SK-N-SH treated with all-trans-retinoic acid at 6 μM for 48 hours (cell line): ENCODE measurements at regions not wholly inside any gene's neighbourhood (a gene's known extent, or its start where the extent isn't known, plus 50 kb on each side); places are given as distances from the start of the nearest gene placed in this dataset.

ENCODE experiments used
- ATAC-seq: fragments of 200-7000 bp; cut with Tn5 transposase; 3 replicates; pipeline ENCODE4 v1.9.1; 2020; ENCODE audit warnings: mild to moderate bottlenecking, moderate library complexity
- ARNTL ChIP-seq: fragments of 450-650 bp; formaldehyde crosslinking; IDR thresholded peaks from 2 replicates; pipeline ENCODE4 v1.5.0; 2020; ENCODE audit warnings: low read depth, mild to moderate bottlenecking, moderate library complexity, borderline replicate concordance
- BACH2 ChIP-seq: fragments of 250-450 bp; sonication (Bioruptor Pico); IDR thresholded peaks from 2 replicates; pipeline ENCODE4 v1.9.0; 2021; ENCODE audit warnings: mild to moderate bottlenecking, borderline replicate concordance
- ESRRG ChIP-seq: fragments of 250-450 bp; sonication (Bioruptor Pico); IDR thresholded peaks from 2 replicates; pipeline ENCODE4 v1.6.1; 2021; ENCODE audit warnings: mild to moderate bottlenecking
- GLIS3 ChIP-seq: fragments of 250-450 bp; sonication (Bioruptor Pico); IDR thresholded peaks from 2 replicates; pipeline ENCODE4 v1.5.0; 2020; ENCODE audit warnings: mild to moderate bottlenecking, moderate library complexity
- ISL1 ChIP-seq: fragments of 250-450 bp; sonication (Bioruptor Pico); IDR thresholded peaks from 2 replicates; pipeline ENCODE4 v2.1.2; 2022; ENCODE audit warnings: mild to moderate bottlenecking, moderate library complexity
- OSR1 ChIP-seq: fragments of 250-450 bp; sonication (Bioruptor Pico); IDR thresholded peaks from 2 replicates; pipeline ENCODE4 v1.8.0; 2022; ENCODE audit warnings: moderate library complexity, mild to moderate bottlenecking, inconsistent platforms
- PPARA ChIP-seq: fragments of 250-450 bp; sonication (Bioruptor Pico); IDR thresholded peaks from 2 replicates; pipeline ENCODE4 v1.5.0; 2020; ENCODE audit warnings: mild to moderate bottlenecking, borderline replicate concordance
- RARB ChIP-seq: fragments of 250-450 bp; sonication (Bioruptor Pico); IDR thresholded peaks from 2 replicates; pipeline ENCODE4 v1.8.0; 2021; ENCODE audit warnings: mild to moderate bottlenecking, moderate library complexity
- SNAI2 ChIP-seq: fragments of 250-450 bp; sonication (Bioruptor Pico); IDR thresholded peaks from 2 replicates; pipeline ENCODE4 v1.5.0; 2020; ENCODE audit warnings: mild to moderate bottlenecking, moderate library complexity
- TCF4 ChIP-seq: fragments of 250-450 bp; sonication (Bioruptor Pico); IDR thresholded peaks from 2 replicates; pipeline ENCODE4 v1.8.0; 2021; ENCODE audit warnings: mild to moderate bottlenecking, moderate library complexity, borderline replicate concordance
- TOX ChIP-seq: fragments of 250-450 bp; sonication (Bioruptor Pico); IDR thresholded peaks from 2 replicates; pipeline ENCODE4 v1.8.0; 2021; ENCODE audit warnings: mild to moderate bottlenecking, moderate library complexity, borderline replicate concordance
- ZC3H10 ChIP-seq: fragments of 250-450 bp; sonication (Bioruptor Pico); IDR thresholded peaks from 2 replicates; pipeline ENCODE4 v1.5.1; 2021; ENCODE audit warnings: mild to moderate bottlenecking, moderate library complexity
- ZFP3 ChIP-seq: fragments of 250-450 bp; sonication (Bioruptor Pico); IDR thresholded peaks from 2 replicates; pipeline ENCODE4 v1.5.0; 2020; ENCODE audit warnings: mild to moderate bottlenecking, moderate library complexity
- ZFP30 ChIP-seq: fragments of 450-650 bp; formaldehyde crosslinking; IDR thresholded peaks from 2 replicates; pipeline ENCODE4 v1.5.0; 2022; ENCODE audit warnings: mild to moderate bottlenecking, moderate library complexity
- ZNF565 ChIP-seq: fragments of 450-650 bp; formaldehyde crosslinking; conservative IDR thresholded peaks from 2 replicates; pipeline ENCODE4 v1.5.0; 2020; ENCODE audit warnings: low read depth, mild to moderate bottlenecking, moderate library complexity
- ZNF70 ChIP-seq: fragments of 450-650 bp; formaldehyde crosslinking; IDR thresholded peaks from 2 replicates; pipeline ENCODE4 v1.5.0; 2020; ENCODE audit warnings: mild to moderate bottlenecking, moderate library complexity
- TF ChIP-seq, protein P1 (sequence below): fragments of 250-450 bp; sonication (Bioruptor Pico); IDR thresholded peaks from 2 replicates; pipeline ENCODE4 v1.8.0; 2020; ENCODE audit warnings: mild to moderate bottlenecking, moderate library complexity, borderline replicate concordance
- TF ChIP-seq, protein P2 (sequence below): fragments of 250-450 bp; sonication (Bioruptor Pico); IDR thresholded peaks from 2 replicates; pipeline ENCODE4 v1.8.0; 2021; ENCODE audit warnings: low read depth, mild to moderate bottlenecking, moderate library complexity, borderline replicate concordance
- TF ChIP-seq, protein P3 (sequence below): fragments of 250-450 bp; sonication (Bioruptor Pico); IDR thresholded peaks from 2 replicates; pipeline ENCODE4 v1.5.0; 2020; ENCODE audit warnings: mild to moderate bottlenecking, moderate library complexity
- TF ChIP-seq, protein P4 (sequence below): fragments of 250-450 bp; sonication (Bioruptor Pico); IDR thresholded peaks from 2 replicates; pipeline ENCODE4 v1.5.1; 2020; ENCODE audit warnings: low read depth, mild to moderate bottlenecking, moderate library complexity

DNA sequence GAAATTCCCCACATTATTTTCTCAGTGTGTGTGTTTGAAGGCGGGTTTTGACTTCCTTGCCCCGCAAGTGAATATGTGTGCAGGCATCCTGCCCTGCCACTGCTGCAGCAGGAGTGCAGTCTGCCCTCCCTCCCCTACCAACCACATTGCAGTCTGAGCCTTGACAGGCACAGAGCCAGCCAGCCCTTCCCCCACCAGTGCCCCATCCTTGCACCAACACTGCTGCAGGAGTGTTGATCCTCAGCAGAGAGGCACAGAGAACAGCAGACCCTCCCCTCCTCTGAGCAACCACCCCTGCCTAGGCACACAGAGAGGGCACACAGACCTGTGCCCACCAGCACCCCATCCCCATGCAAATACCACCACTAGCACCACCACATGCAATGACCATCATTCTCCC lies 683.0 kb upstream of the PKDCC start:
- TF ChIP-seq, protein P1, sequence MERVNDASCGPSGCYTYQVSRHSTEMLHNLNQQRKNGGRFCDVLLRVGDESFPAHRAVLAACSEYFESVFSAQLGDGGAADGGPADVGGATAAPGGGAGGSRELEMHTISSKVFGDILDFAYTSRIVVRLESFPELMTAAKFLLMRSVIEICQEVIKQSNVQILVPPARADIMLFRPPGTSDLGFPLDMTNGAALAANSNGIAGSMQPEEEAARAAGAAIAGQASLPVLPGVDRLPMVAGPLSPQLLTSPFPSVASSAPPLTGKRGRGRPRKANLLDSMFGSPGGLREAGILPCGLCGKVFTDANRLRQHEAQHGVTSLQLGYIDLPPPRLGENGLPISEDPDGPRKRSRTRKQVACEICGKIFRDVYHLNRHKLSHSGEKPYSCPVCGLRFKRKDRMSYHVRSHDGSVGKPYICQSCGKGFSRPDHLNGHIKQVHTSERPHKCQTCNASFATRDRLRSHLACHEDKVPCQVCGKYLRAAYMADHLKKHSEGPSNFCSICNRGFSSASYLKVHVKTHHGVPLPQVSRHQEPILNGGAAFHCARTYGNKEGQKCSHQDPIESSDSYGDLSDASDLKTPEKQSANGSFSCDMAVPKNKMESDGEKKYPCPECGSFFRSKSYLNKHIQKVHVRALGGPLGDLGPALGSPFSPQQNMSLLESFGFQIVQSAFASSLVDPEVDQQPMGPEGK: no peak
- TF ChIP-seq ESRRG (CRISPR knock-in tag) (no peak), ZFP30 (no peak), SNAI2 (CRISPR knock-in tag) (no peak), ZNF565 (CRISPR knock-in tag) (no peak), ISL1 (CRISPR knock-in tag) (no peak), BACH2 (no peak), TOX (CRISPR knock-in tag) (no peak), RARB (CRISPR knock-in tag) (no peak), OSR1 (no peak), ZNF70 (no peak), ZFP3 (CRISPR knock-in tag) (no peak)
- TF ChIP-seq, protein P2, sequence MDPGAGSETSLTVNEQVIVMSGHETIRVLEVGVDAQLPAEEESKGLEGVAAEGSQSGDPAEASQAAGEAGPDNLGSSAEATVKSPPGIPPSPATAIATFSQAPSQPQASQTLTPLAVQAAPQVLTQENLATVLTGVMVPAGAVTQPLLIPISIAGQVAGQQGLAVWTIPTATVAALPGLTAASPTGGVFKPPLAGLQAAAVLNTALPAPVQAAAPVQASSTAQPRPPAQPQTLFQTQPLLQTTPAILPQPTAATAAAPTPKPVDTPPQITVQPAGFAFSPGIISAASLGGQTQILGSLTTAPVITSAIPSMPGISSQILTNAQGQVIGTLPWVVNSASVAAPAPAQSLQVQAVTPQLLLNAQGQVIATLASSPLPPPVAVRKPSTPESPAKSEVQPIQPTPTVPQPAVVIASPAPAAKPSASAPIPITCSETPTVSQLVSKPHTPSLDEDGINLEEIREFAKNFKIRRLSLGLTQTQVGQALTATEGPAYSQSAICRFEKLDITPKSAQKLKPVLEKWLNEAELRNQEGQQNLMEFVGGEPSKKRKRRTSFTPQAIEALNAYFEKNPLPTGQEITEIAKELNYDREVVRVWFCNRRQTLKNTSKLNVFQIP (CRISPR knock-in tag): no peak
- TF ChIP-seq, protein P3, sequence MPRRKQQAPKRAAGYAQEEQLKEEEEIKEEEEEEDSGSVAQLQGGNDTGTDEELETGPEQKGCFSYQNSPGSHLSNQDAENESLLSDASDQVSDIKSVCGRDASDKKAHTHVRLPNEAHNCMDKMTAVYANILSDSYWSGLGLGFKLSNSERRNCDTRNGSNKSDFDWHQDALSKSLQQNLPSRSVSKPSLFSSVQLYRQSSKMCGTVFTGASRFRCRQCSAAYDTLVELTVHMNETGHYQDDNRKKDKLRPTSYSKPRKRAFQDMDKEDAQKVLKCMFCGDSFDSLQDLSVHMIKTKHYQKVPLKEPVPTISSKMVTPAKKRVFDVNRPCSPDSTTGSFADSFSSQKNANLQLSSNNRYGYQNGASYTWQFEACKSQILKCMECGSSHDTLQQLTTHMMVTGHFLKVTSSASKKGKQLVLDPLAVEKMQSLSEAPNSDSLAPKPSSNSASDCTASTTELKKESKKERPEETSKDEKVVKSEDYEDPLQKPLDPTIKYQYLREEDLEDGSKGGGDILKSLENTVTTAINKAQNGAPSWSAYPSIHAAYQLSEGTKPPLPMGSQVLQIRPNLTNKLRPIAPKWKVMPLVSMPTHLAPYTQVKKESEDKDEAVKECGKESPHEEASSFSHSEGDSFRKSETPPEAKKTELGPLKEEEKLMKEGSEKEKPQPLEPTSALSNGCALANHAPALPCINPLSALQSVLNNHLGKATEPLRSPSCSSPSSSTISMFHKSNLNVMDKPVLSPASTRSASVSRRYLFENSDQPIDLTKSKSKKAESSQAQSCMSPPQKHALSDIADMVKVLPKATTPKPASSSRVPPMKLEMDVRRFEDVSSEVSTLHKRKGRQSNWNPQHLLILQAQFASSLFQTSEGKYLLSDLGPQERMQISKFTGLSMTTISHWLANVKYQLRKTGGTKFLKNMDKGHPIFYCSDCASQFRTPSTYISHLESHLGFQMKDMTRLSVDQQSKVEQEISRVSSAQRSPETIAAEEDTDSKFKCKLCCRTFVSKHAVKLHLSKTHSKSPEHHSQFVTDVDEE (CRISPR knock-in tag): no peak
- TF ChIP-seq, protein P4, sequence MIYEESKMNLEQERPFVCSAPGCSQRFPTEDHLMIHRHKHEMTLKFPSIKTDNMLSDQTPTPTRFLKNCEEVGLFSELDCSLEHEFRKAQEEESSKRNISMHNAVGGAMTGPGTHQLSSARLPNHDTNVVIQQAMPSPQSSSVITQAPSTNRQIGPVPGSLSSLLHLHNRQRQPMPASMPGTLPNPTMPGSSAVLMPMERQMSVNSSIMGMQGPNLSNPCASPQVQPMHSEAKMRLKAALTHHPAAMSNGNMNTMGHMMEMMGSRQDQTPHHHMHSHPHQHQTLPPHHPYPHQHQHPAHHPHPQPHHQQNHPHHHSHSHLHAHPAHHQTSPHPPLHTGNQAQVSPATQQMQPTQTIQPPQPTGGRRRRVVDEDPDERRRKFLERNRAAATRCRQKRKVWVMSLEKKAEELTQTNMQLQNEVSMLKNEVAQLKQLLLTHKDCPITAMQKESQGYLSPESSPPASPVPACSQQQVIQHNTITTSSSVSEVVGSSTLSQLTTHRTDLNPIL (CRISPR knock-in tag): no peak
- TF ChIP-seq, all 23 proteins: peak for 0
- no peak for ATAC-seq

DNA sequence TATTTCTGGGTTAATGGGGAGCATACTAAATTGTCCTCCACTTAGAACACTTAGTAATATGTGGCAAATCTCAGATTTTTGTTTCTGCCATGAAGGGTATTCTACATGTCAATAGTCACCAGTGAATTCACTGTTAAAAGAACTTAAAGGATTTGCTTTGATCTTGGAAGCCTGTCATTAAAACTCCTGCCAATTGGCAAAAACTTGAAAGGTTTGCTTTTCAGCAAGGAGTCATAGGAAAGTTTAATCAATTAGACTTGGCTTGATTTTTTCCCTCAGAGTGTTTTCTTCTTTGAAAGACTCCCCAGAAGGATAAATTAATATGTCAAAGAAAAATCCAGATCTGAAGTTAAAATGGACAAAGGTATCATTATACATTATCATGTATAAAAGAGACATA lies 671.9 kb upstream of the PKDCC start:
- no peak for TF ChIP-seq RARB (CRISPR knock-in tag)
- no peak for TF ChIP-seq ISL1 (CRISPR knock-in tag)
- no peak for TF ChIP-seq TCF4 (CRISPR knock-in tag)
- TF ChIP-seq GLIS3 (CRISPR knock-in tag): no peak
- TF ChIP-seq ZC3H10 (CRISPR knock-in tag): no peak
- no peak for TF ChIP-seq ESRRG (CRISPR knock-in tag)
- TF ChIP-seq ZNF70: no peak
- no peak for TF ChIP-seq OSR1
- TF ChIP-seq ZFP30: no peak
- TF ChIP-seq, protein P2 (CRISPR knock-in tag): no peak
- no peak for TF ChIP-seq BACH2
- TF ChIP-seq, protein P3 (CRISPR knock-in tag): no peak
- TF ChIP-seq PPARA: no peak
- TF ChIP-seq ARNTL (CRISPR knock-in tag): no peak
- TF ChIP-seq TOX (CRISPR knock-in tag): no peak
- ATAC-seq: no peak
